Subcutaneous abdominal adipose tissue (tissue), 5 donors: ENCODE measurements at regions not wholly inside any gene's neighbourhood (a gene's known extent, or its start where the extent isn't known, plus 50 kb on each side); places are given as distances from the start of the nearest gene placed in this dataset.

Source experiments
- H3K27ac ChIP-seq: one replicate; pipeline ENCODE4 v1.7.0; 2013; ENCODE audit warnings: low read depth, mild to moderate bottlenecking, inconsistent platforms, low read length, moderate library complexity
- H3K27me3 ChIP-seq, 5 donors: one replicate each; pipeline ENCODE4 v1.7.0; 2013; ENCODE audit warnings: low read length in 5 of 5, inconsistent platforms in 1 of 5; ENCODE audit not compliant: control insufficient read depth in 5 of 5, insufficient read depth in 4 of 5
- H3K36me3 ChIP-seq, 5 donors: one replicate each; pipeline ENCODE4 v1.7.0; 2013; ENCODE audit warnings: low read length in 5 of 5; ENCODE audit not compliant: control insufficient read depth in 5 of 5, insufficient read depth in 5 of 5
- H3K4me1 ChIP-seq, 5 donors: one replicate each; pipeline ENCODE4 v1.7.0; 2013; ENCODE audit warnings: low read length in 5 of 5, mild to moderate bottlenecking in 3 of 5, moderate library complexity in 1 of 5; ENCODE audit not compliant: control insufficient read depth in 5 of 5, insufficient read depth in 5 of 5
- H3K4me3 ChIP-seq, 5 donors: one replicate each; pipeline ENCODE4 v1.7.0; 2013; ENCODE audit warnings: low read length in 5 of 5, low read depth in 1 of 5
- H3K9ac ChIP-seq, 5 donors: one replicate each; pipeline ENCODE4 v1.7.0; 2013; ENCODE audit warnings: low read length in 5 of 5, mild to moderate bottlenecking in 4 of 5, moderate library complexity in 3 of 5
- H3K9me3 ChIP-seq, 5 donors: one replicate each; pipeline ENCODE4 v1.7.0; 2013; ENCODE audit warnings: low read length in 5 of 5; ENCODE audit not compliant: control insufficient read depth in 5 of 5
- donor health status: healthy.
- donor health status: healthy.
- donor health status: healthy.
- donor health status: healthy.
- donor health status: healthy.

GRCh38 chr17:53721101-53721500 lies 101.6 kb upstream of the KIF2B start:
- Histone ChIP-seq H3K27ac (no peak overlapping the region), H3K9ac (no peak overlapping the region), H3K9me3 (no peaks in the 10 kb centered on the region), H3K4me3 (no peak overlapping the region), H3K27me3 (no peaks in the 10 kb centered on the region), H3K4me1 (no peaks in the 10 kb centered on the region), H3K36me3 (no peaks in the 10 kb centered on the region)

- Histone ChIP-seq H3K36me3 (no peaks in the 10 kb centered on the region), H3K4me3 (no peak overlapping the region), H3K27ac (no peak overlapping the region), H3K27me3 (no peaks in the 10 kb centered on the region), H3K4me1 (no peaks in the 10 kb centered on the region), H3K9ac (no peak overlapping the region), H3K9me3 (no peaks in the 10 kb centered on the region)
Measured at GRCh38 chr17:53719229-53719628, 103.5 kb upstream of the KIF2B start.

GRCh38 chr17:53707566-53707965 lies 115.2 kb upstream of the KIF2B start:
- Histone ChIP-seq H3K27me3 (no peaks in the 10 kb centered on the region), H3K9ac (no peak overlapping the region), H3K4me1 (no peaks in the 10 kb centered on the region), H3K27ac (no peak overlapping the region), H3K9me3 (peaks cover 0 to 6% (median 0%) of the 10 kb centered on the region in 5 donors), H3K4me3 (no peak overlapping the region), H3K36me3 (no peaks in the 10 kb centered on the region)

GRCh38 chr17:53696286-53696685 lies 126.4 kb upstream of the KIF2B start:
- H3K4me3 ChIP-seq = no peak overlapping the region
- no peak overlapping the region for H3K27ac ChIP-seq
- no peaks in the 10 kb centered on the region for H3K9me3 ChIP-seq
- H3K9ac ChIP-seq = no peak overlapping the region
- no peaks in the 10 kb centered on the region for H3K36me3 ChIP-seq
- no peaks in the 10 kb centered on the region for H3K4me1 ChIP-seq
- no peaks in the 10 kb centered on the region for H3K27me3 ChIP-seq

- H3K27ac ChIP-seq = no peak overlapping the region
- no peaks in the 10 kb centered on the region for H3K36me3 ChIP-seq
- no peak overlapping the region for H3K9ac ChIP-seq
- no peaks in the 10 kb centered on the region for H3K27me3 ChIP-seq
- H3K4me1 ChIP-seq = no peaks in the 10 kb centered on the region
- H3K4me3 ChIP-seq = no peak overlapping the region
- H3K9me3 ChIP-seq = peaks cover 0 to 4% (median 0%) of the 10 kb centered on the region in 5 donors
Measured at GRCh38 chr17:53687324-53687723, 135.4 kb upstream of the KIF2B start.

- H3K4me3 ChIP-seq = no peak overlapping the region
- H3K4me1 ChIP-seq = no peaks in the 10 kb centered on the region
- H3K27ac ChIP-seq = no peak overlapping the region
- H3K9me3 ChIP-seq = peaks cover 0 to 3% (median 0%) of the 10 kb centered on the region in 5 donors
- no peaks in the 10 kb centered on the region for H3K27me3 ChIP-seq
- no peak overlapping the region for H3K9ac ChIP-seq
- no peaks in the 10 kb centered on the region for H3K36me3 ChIP-seq
Measured at GRCh38 chr17:53680745-53681144, 142.0 kb upstream of the KIF2B start.

- H3K9me3 ChIP-seq = peaks cover 0 to 5% (median 0%) of the 10 kb centered on the region in 5 donors
- no peak overlapping the region for H3K9ac ChIP-seq
- H3K27ac ChIP-seq = no peak overlapping the region
- no peak overlapping the region for H3K4me3 ChIP-seq
- no peaks in the 10 kb centered on the region for H3K4me1 ChIP-seq
- H3K27me3 ChIP-seq = no peaks in the 10 kb centered on the region
- H3K36me3 ChIP-seq = no peaks in the 10 kb centered on the region
Measured at GRCh38 chr17:53668854-53669253, 153.9 kb upstream of the KIF2B start.

GRCh38 chr17:53662608-53663007 lies 160.1 kb upstream of the KIF2B start:
- H3K27me3 ChIP-seq = no peaks in the 10 kb centered on the region
- H3K27ac ChIP-seq = no peak overlapping the region
- no peak overlapping the region for H3K9ac ChIP-seq
- no peak overlapping the region for H3K4me3 ChIP-seq
- H3K9me3 ChIP-seq = no peaks in the 10 kb centered on the region
- no peaks in the 10 kb centered on the region for H3K4me1 ChIP-seq
- H3K36me3 ChIP-seq = no peaks in the 10 kb centered on the region

GRCh38 chr17:53659181-53659580 lies 163.5 kb upstream of the KIF2B start:
- no peak overlapping the region for H3K4me3 ChIP-seq

GRCh38 chr17:53655591-53655990 lies 167.1 kb upstream of the KIF2B start:
- Histone ChIP-seq H3K27me3 (no peaks in the 10 kb centered on the region), H3K9me3 (no peaks in the 10 kb centered on the region), H3K4me3 (no peak overlapping the region), H3K9ac (no peak overlapping the region), H3K27ac (no peak overlapping the region), H3K4me1 (no peaks in the 10 kb centered on the region), H3K36me3 (no peaks in the 10 kb centered on the region)

More at GRCh38 chr17:53659181-53659580, 163.5 kb upstream of the KIF2B start:
- Histone ChIP-seq H3K27me3 (no peaks in the 10 kb centered on the region), H3K36me3 (no peaks in the 10 kb centered on the region), H3K9ac (no peak overlapping the region), H3K27ac (no peak overlapping the region), H3K4me1 (no peaks in the 10 kb centered on the region), H3K9me3 (no peaks in the 10 kb centered on the region)

- peaks cover 0 to 8% (median 0%) of the 10 kb centered on the region in 5 donors for H3K9me3 ChIP-seq
- H3K4me1 ChIP-seq = no peaks in the 10 kb centered on the region
- no peak overlapping the region for H3K27ac ChIP-seq
- H3K4me3 ChIP-seq = no peak overlapping the region
- no peak overlapping the region for H3K9ac ChIP-seq
- no peaks in the 10 kb centered on the region for H3K36me3 ChIP-seq
- no peaks in the 10 kb centered on the region for H3K27me3 ChIP-seq
Measured at GRCh38 chr17:53649201-53649600, 173.5 kb upstream of the KIF2B start.
